ENCODE measurements at regions not wholly inside any gene's neighbourhood (a gene's known extent, or its start where the extent isn't known, plus 50 kb on each side); places are given as distances from the start of the nearest gene placed in this dataset.
"Not testable (repeated sequence)": the region's sequence is repeated elsewhere in the genome, so short reads cannot be mapped to it uniquely, and the experiment has no call there.

DNA sequence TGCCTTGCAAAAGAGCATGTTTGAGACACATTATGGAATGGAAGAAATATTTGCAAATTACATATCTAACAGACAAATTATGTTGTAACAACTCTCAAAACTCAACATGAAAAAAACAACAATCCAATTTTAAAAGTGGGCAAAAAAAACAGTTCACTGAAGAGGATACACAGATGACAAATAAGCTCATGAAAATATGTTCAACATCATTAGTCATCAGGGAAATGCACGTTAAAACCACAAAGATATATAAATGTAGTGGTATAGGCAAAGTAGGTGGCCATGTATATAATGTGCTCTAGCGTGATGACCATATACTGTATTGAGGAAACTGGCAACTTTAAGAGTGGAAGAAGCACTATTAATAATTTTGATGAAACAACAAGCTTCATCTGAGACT is 220.1 kb downstream of the IRS1 start:
- no peak for DNase-seq (ENCODE audit: low read depth, low spot score)

- DNase-seq (ENCODE audit: low read depth, low spot score) = no peak
Observed at GRCh38 chr2:226578879-226579278, 220.7 kb downstream of the IRS1 start.

- no peak for DNase-seq (ENCODE audit: low read depth, low spot score)
Observed at GRCh38 chr2:226578373-226578772, 221.2 kb downstream of the IRS1 start.

DNA sequence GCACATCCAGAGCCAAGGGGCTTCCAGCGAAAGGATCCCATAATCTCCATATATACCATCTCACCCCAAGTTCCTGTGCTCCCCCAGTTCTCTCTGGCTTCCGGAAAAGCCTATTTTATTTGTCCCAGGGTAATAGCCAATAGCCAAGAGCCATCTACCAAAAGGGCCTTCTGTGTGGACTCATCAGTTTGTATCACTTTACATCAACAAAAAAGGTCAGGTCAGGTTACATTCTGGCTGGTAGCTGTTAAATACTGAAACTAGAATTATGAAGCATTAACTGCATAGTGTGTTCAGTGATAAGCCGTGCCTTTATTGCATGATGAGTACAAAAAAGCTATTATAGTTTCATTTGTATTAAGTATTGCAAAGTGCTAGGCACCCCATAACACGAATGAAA is 223.7 kb downstream of the IRS1 start:
- no peak for DNase-seq (ENCODE audit: low read depth, low spot score)

DNA sequence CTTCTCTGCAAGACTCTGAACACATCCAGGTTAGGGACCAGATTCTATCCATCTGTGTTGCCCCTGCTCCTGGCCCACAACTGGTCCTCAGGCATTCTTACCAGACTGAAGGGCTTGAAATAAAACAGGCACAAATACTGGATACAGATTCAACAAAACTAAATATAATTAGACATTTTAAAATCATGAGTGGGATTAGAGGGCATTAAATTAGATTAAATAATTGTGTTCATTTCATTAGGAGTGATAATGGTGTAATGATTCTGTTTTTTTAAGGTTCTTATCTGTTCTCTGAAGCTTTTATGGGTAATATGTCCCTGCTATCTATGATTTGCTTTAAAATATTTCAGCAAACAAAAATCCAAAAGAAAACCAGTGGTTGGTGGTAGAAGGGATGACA is 226.5 kb downstream of the IRS1 start:
- DNase-seq (ENCODE audit: low read depth, low spot score) = no peak

GRCh38 chr2:226564667-226565066 is 235.0 kb downstream of the IRS1 start:
- DNase-seq (ENCODE audit: low read depth, low spot score) = no peak

DNA sequence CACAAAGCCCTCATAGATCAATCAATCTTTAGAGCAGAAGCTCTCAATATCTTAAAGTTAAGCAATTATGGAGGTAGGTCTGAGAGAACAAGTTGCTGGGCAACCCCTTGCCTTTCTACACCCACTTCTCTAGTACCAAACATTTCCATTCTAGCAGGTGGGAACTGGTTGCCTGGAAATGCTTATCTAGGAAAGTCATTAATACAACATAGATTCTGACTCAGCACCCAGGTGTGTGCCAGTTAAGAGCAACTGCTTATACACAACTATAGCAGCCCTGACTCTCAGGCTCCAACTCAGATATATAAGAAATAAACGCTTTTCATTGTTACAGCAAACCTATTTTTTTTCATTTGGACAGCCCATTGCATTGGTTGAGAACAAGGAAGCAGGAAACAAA is 237.7 kb downstream of the IRS1 start:
- DNase-seq (ENCODE audit: low read depth, low spot score) = no peak

DNA sequence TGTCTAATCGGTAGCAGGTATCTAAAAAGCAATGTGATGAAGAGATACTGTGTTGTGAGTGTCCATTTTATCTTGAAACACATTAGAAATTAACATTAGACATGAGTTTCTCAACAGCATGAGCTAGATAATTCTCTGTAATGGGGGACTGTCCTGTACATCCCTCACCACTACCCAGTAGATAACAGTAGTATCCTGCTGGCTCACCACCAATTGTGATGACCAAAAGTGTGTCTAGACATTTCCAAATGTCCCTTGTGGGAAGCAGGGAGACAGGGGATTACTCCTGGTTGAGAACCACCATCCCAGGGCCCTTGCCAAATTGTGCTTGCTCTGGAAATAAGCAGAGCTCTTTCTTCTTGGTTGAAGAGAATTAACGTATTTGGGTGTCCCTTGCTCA is 239.3 kb downstream of the IRS1 start:
- no peak for DNase-seq (ENCODE audit: low read depth, low spot score)

DNA sequence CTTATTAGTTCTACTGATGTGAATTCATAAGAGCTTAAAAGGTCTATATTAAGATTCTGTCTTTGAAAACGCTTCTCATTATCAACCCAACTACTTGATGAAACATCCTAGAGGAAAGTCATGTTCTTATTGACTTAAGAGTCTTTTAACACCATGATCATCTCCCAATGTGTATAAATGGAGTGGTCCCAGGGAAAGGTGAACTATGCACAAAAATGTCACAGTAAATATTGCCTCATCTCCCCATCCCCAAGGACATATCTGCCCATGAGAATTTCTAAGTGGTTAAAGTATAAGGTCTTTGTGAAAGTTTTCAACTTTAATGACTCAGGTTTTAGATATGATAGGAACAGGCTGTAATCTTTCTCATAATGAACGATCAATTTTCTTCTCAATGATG is 240.1 kb downstream of the IRS1 start:
- no peak for DNase-seq (ENCODE audit: low read depth, low spot score)

GRCh38 chr2:226558418-226558817 is 241.2 kb downstream of the IRS1 start:
- no peak for DNase-seq (ENCODE audit: low read depth, low spot score)

- no peak for DNase-seq (ENCODE audit: low read depth, low spot score)
Observed at GRCh38 chr2:226556050-226556449, 243.6 kb downstream of the IRS1 start.

DNA sequence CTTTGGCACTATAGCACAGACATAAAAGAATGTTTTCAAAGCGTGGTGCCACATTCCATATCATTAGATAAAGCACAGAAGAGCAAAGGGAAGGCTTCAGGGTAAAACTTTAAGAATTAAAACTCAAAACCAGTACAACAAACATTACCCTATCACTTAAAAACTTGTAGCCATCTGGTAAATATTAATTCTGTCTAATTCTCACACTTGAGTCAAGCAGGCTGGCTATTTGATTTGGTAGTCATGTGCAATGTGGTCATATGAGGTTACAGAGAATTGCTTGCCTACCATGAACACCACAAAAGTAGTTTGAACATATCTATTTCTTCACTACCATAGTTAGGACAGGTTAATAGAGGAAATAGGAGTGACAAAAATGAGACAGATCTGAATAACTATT is 244.9 kb downstream of the IRS1 start:
- DNase-seq (ENCODE audit: low read depth, low spot score) = no peak

GRCh38 chr2:226553333-226553732 is 246.3 kb downstream of the IRS1 start:
- DNase-seq (ENCODE audit: low read depth, low spot score) = no peak

DNA sequence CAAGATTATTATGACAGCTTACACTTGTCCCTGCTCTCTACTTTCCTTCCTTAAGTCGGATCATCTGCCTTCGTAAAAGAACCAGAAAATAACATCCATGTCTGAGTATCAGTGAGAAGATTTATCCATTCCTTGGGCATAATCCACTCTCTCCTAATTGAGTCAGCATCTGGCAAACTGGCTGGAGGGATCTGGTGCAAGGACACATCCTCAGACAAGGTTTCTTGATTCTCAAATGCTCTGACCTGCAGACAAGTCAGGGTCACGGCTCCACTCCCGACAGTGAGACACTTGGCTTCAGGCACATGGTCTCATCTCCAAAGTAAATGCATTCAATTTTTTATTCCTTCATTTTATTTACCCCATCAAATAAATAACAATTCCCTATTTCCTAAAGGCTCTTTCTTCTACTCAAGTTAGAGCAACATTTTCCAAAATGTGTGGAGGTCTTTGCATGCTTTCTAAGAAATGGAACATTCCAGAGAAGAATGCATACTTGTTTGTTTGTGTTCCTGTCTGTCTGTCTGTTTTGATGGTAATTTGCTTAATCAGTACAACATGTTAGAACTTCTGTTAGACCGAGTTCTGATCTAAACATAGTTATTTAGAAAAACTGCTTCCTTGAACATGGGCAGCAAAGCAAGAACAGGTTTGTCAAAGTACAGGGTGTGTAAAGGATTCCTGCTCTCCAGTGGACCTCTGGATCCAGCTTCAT is 246.9 kb downstream of the IRS1 start:
- no peak for DNase-seq (ENCODE audit: low read depth, low spot score)

- DNase-seq (ENCODE audit: low read depth, low spot score) = no peak
Observed at GRCh38 chr2:226551522-226552250, 247.9 kb downstream of the IRS1 start.

DNA sequence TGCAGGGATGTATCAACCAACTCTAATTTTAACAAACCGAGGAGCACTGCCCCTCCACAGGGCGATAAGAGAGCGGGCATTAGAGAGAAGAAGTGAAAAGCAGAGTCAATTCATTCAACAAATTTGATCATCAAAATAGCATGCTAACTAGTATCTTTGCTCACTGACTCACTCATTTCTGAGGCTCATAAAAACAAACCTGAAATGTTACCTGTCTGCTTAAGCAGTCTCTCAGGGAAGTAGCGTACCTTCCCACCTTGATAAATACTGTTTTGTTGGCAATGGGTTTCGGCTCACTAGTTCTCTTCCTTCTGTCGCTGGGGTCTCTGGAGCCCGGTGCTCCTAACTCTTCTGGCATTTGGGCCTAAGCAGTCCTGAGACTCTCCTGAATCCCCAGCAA is 248.8 kb downstream of the IRS1 start:
- no peak for DNase-seq (ENCODE audit: low read depth, low spot score)

- no peak for DNase-seq (ENCODE audit: low read depth, low spot score)
Observed at GRCh38 chr2:226548732-226549131, 250.9 kb downstream of the IRS1 start.

DNA sequence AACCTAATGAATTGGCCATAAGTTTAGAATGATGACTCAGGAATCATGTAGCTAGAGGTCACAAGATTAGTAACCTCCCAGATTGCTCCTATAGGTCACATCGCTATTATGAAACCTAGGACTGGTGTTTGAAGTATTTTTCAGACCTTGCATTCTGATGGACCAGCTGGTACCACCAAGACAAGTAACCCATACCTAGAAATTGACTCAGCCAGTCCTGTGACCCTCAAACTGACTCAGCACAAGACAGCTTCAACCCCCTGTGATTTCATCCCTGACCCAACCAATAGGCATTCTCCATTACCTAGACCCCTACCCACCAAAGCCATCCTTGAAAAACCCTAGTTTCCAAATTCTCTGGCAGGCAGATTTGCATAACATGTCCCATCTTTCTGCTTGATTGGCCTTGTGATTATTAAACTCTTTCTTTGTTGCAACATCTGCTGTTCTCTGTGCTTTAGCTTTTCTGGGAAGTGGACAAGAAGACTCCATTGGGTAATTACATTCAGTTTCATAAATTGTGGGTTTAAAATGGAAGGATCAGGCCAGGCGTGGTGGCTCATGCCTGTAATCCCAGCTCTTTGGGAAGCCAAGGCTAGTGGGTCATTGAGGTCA is 254.9 kb downstream of the IRS1 start:
- no peak for DNase-seq (ENCODE audit: low read depth, low spot score)

DNA sequence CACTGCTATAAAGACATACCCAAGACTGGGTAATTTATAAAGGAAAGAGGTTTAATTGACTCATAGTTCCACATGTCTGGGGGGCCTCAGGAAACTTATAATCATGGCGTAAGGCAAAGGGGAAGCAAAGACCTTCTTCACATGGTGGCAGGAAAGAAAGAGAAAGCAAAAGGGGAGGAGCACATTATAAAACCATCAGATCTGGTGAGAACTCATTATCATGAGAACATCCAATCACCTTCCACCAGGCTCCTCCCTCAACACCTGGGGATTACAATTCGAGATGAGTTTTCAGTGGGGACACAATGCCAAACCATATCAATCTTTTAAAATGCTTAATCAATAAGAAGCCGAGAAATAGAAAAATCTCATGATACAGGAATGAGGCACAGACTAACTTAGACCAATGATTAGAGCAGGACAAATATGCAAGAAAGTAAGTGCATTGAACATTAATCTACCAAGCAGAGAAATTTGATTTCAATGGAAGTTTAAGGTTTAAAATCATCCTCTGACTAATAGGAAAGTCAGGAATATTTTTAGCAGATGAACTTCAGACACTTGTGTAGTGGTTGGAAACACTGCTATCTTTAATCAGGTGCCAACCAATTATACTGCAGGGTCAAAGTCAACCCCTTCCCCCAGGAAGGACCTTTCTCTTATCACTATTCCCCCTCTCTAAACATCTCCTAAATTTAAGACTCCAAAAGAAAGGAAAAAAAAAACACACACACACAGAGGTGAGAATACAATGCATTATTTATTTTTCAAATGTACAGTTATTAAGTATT is 259.2 kb downstream of the IRS1 start:
- no peak for DNase-seq (ENCODE audit: low read depth, low spot score)

DNA sequence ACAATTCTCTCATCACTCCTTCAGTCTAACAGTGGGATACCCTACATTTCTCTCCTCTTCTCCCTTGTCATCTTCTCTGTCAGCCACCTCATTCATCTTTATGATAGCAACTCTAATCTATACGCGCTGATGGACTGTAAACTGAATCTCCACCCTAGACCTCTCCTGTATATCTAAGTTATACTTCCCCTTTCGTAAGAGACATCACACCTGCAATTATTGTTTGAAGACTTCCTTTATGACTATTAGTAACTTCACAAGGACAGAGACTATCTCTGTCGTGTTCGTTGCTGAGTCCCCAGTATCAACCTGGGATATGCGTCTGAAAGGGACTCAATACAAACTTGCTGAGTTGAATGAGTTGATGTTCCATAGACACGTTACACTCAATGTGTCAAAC is 263.2 kb downstream of the IRS1 start:
- DNase-seq (ENCODE audit: low read depth, low spot score) = no peak

DNA sequence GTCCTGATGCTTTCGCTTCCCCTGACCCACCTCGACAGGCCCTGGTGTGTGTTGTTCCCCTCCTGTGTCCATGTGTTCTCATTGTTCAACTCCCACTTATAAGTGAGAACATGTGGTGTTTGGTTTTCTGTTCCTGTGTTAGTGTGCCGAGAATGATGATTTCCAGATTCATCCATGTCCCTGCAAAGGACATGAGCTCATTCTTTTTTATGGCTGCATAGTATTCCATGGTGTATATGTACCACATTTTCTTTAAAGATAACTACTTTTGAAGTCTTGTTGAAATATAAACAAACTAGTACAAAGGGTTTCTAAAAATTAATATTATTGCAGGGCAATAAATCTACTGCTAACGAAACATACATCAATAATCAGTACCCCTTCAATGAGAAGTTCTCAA is 266.6 kb downstream of the IRS1 start:
- not testable (repeated sequence) for DNase-seq (ENCODE audit: low read depth, low spot score)

Data from iPS DF 19.7 (cell line).